ENCODE measurements at regions not wholly inside any gene's neighbourhood (a gene's known extent, or its start where the extent isn't known, plus 50 kb on each side); places are given as distances from the start of the nearest gene placed in this dataset.
A peak's percentile ranks its signal among the peaks of the same experiment; 100 is the strongest.

DNA sequence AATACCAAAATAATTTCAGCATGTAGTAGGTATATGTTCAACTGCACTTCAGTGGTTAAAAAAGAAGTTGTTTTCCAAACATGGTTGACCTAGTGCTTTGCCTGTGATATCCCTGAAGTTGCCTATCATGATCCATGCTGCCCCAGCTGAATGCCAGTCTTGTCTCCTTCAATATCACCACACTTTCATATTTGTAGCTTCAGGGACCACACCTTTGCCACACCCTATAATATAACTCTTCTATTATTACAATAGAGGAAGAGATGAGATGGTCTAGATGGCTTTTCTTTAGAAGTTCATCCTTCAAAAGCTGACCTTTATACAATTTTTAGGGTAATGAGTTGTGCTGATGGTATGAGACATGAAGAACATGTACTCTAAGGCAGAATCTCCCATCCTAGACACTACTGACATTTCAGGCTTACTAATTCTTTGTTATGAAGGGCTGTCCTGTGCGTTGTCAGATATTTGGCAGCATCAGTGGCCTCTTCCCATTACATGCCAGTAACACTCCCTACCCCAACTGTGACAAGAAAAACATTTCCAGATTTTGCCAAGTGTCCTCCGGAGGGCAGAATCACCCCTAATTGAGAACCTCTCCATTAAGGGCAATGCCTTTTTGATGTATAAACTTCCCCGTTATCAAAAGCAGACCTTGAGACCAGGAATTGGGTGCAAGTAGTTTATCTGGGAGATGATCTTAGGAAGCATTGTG, 76.2 kb upstream of the PLCL2 start:
- DNase-seq (ENCODE audit: low read depth, low spot score): no peak

DNA sequence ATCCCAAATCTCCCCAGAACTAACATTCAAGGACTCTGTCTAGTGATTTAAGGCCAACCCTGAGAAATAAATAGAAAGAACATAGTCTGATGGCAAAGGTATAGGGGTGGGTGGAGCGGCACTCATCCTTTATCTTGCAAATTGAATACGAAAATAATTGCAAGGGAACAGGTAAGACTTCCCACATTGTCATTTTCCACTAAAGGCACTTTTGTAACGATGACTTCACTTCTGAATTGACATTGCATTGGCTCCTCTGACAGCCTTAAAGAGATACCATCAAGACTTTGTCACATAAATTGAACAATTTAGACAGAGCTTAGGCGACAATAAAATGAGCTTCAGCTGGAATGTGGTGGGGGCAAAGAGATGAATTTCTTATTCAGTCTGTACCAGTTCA, 75.3 kb upstream of the PLCL2 start:
- no peak for DNase-seq (ENCODE audit: low read depth, low spot score)

DNA sequence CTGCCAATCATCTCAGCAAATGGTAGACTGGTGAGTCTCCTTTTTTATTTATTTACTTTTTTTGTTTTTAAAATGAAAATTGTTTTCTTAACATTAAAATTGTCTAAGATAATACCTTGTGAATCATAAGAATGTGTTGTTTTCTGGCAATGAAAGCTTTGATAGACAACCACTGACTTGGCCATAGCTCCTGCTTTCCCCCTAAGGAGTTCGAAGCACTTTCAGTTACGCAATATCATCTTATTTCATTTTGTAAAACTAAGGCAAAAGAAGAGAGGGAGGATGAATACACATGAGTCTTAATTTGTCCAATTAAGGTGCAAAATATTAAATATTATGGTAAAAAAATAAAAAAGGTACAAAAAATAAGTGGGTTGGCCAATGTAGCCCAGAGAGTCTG, 74.8 kb upstream of the PLCL2 start:
- no peak for DNase-seq (ENCODE audit: low read depth, low spot score)

DNA sequence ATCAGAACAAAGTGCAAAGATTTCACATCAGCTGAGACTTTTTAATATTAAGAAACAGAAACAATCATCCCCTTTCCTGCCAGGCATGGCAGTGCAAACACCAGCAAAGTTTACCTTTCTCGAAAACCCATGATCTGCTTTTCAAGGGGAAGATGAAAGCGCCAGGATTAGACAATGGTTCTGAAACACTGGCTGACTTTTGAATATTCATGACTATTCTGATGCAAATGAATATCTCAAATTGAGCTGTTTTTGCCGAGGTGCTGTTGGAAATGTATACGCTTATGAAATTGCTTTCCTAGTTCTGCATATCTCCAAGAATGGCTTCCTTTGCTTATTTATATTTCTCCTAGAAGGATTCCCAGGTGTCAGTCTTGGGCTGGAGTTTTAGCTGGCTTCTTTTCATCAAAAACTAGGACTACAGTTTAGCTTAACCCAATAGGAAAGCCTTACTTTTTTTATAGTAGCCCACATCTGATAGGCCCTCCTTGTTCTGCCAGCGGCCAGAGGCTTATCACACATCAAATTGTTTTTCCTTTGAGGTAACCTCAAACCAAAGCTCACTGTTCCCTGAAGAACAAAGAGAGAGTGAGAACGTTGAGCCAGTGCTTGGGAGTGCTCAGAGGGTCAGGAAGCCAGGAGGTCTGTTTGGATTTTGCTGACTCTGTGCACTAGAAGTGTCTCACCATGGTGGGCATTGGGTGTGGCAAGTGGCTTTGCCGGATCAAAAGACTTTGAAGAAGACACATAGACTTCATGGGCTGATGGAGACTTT, 74.0 kb upstream of the PLCL2 start:
- no peak for DNase-seq (ENCODE audit: low read depth, low spot score)

DNA sequence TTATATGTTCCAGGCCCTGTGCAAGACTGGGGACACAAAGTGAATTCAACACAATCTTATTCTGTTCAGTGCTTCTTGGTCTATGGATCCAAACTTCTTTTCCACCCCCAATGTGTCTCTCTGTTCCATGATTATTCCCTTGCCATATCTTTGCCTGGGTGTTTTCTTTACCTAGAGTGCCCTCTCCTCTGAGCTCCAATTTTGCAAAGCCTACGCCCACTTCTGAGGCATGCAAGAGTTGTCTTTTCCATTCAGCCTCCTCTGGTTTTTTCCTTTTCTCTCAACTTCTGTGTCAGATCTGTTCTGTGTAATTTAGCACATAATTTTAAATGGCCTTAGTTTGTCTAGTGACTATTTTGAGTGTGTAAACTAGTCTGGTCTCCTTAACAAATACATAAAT, 72.8 kb upstream of the PLCL2 start:
- DNase-seq (ENCODE audit: low read depth, low spot score): no peak

DNA sequence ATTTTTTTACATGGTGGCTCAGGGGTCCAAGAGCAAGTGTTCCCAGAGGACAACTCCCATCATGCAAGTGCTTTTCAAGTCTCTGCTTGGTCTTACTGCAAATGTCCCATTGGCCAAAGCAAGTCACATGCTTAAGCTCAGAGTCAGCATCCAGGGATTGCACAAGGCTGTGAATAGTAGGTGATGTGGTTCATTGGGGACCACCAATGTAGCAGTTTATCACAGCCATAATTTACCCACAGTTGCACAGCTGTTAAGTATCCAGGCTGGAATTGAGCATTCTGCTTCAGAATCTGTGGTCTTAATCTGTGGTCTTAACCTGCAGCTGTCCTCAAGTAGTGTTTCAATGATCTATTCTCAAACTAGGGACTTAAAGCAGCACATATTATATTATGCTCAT, 71.4 kb upstream of the PLCL2 start:
- no peak for DNase-seq (ENCODE audit: low read depth, low spot score)

DNA sequence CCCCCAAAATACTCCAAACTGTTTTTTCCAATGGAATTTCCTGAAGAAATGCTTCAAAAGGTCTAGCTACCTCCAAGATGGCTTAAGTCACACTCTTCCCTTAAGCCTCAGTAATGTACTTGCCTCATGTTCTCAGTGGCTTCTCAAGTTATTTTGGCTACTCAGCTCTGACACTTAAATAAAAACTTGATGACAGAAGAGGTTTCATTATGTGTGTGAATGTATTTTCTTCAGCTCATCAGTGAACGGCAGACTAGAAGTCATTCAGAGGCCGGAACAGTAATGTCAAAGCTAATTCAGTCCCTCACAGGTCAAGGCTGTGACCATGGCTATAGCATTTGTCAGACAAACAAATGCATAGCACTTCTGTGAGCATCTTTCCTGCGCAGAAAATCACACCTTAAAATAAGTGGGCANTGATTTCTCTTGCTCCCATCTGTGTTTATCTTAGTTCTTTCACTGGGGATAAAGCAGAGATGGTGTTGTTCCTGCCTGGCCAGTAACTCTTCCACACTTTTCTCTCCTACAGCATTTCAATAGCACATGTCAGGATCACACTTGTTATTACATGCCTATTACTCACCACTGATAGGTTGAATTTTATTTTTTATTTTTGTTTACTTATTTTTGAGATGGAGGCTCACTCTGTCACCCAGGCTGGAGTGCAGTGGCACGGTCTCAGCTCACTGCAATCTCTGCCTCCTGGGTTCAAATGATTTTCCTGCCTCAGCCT, 68.5 kb upstream of the PLCL2 start:
- DNase-seq (ENCODE audit: low read depth, low spot score): no peak

DNA sequence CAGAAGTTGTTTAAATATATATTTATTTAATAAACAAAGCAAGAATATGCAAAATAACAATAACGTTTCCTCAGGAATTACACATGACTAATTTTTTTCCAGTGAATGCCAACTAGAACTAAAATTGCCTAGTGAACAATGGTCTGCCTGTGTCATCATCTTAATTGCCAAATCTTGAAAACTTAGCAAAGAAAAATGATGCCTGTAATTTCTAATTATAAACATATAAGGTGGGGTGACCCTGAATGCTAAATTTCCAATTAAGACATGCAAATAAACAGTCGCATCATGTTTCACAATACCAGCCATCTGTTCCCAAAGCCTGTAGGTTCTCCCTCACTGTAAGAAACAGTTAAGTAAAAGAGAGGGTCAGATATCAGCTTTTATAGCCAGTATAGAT, 67.6 kb upstream of the PLCL2 start:
- DNase-seq (ENCODE audit: low read depth, low spot score): no peak

DNA sequence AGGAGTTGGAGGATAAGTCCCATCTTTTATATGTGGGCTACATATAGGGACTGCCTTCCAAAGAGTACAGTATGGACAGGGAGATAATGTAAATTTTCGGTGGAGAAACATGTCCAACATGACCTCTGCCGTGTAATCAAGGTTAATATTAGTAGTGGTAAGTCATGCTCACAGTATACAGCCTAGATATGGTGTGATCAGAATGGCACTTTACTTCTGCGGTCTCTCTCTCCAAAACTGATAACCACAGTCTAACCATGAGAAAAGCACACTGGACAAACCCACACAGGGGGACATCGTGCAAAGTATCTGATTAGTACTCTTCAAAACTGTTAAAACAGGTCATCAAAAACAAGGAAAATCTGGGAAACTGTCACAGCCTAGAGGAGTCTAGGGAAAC, 66.6 kb upstream of the PLCL2 start:
- DNase-seq (ENCODE audit: low read depth, low spot score): no peak

DNA sequence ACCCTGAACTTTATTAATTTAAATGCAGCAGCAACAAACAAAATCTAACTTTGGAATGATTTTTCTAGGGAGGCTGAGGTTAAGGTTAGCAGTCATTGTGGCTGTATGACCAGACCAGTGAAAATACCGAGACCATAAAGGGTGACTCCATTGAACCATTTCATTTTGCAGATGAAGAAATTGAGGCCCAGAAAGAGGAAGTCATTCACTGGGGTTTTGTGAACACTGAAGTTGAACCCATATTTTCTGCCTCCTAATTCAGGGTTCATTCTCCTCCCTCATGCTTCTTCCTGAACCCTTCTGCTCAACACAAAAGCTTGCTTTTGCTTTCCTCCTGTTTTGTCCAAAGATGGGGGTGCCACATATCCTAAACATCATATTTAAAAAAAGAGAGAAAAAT, 65.8 kb upstream of the PLCL2 start:
- DNase-seq (ENCODE audit: low read depth, low spot score): no peak

DNA sequence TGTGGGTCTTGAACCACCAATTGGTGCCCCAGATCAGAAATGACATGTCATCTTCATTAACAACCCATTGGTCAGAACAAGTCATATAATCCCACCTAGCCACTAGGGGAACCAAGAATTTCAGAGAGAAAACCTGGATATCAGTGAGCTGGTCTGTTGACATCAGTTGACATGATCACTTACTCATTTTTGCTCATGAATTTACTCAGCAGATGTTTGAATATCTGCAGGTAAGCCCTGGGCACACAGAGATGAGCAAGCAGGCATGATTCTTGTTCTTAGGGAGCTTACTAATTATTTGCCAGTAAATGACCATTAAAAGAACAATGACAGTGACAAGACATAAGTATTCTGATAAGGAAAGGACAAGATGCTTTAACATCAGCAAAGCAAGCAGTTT, 64.3 kb upstream of the PLCL2 start:
- no peak for DNase-seq (ENCODE audit: low read depth, low spot score)

DNA sequence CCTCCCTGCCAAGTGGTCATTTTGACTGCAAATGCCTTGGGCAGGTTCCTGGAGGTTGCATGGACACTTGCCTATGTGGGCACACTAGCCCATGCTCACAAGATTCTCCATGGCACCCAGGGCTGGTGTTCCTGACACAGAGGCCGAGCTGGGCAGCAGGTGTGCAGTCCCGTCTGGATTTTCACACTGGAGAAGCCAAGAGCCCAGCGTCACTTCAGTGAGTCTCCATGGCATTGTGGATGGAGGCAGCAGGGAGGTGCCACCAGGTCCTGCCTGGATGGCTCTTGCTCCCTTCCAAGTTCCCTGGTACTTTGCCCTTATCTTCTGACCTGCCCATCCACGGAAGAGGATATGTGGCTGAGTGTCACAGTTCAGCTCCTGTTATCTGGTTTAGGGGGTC, 63.7 kb upstream of the PLCL2 start:
- DNase-seq (ENCODE audit: low read depth, low spot score): no peak

DNA sequence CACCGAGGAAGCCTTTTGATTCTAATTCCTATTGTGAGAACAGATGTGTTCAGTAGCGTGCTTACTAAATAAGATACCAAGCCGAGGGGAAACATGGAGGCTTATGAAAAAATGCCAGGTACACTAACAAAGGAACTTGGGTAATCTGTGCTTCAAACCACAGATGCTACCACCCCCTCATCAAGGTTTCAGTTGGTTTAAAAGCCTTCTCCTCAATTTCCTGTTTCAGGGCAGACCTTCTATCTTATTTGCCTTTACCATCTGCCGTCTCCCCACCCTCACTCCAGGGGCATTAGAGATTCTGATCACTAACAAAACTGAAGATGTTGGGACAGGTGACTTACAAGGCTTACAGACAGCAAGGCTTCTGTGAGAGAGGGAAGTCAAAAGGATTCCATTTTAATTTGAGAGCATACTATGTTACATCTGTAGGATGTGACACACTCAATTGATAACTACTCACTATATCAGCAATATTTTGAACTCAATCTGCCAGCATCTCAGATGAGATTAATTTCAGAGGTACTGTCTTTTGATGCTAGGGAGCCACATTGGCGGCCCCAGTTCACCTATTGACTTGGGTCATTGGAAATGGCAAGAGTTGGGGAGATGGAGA, 60.6 kb upstream of the PLCL2 start:
- no peak for DNase-seq (ENCODE audit: low read depth, low spot score)

DNA sequence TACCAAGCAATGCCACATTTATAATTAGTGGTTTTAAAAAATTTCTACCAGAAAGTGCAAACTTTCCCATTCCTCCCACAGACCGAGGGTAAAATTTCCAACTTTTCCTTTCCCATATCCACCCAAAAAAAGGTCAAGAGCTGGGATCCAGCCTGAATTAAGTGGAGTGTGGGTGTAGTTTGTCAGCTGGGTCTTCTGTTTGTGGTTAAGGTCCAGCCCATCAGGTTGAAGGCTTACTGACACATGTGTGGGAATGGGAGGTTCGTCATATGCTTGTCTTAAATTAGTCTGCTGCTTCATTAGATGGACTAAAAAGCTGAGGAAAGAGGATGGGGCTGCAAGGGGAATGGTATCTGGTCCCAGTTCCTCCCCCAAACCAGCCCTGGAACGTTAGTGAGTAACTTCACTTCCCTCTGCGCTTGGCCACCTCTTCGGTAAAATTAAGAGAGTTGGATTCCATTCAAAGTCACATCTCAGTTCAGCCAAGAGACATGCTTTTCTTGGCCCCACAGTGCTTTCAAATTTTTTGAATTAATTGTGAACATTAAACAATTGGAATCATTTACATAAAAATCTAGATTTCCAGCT, 59.0 kb upstream of the PLCL2 start:
- DNase-seq (ENCODE audit: low read depth, low spot score): no peak

DNA sequence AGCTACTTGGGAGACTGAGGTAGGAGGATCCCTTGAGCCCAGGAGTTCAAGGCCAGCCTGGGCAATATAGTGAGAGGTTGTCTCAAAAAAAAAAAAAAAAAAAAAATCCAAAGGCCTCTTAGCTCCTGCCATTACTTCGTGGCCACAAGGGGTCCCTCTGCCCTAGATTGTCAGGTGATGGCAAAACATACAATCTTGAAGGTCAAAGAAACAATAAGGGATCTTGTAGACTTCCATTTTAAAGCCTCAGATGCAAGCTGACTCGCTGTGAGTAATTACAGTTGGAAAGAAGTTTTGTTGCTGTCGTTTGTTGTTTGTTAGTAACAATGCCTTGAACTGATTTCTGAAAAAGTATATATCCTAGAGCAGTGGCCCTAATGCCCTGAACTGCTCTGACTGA, 55.9 kb upstream of the PLCL2 start:
- DNase-seq (ENCODE audit: low read depth, low spot score): peak; percentile 9

DNA sequence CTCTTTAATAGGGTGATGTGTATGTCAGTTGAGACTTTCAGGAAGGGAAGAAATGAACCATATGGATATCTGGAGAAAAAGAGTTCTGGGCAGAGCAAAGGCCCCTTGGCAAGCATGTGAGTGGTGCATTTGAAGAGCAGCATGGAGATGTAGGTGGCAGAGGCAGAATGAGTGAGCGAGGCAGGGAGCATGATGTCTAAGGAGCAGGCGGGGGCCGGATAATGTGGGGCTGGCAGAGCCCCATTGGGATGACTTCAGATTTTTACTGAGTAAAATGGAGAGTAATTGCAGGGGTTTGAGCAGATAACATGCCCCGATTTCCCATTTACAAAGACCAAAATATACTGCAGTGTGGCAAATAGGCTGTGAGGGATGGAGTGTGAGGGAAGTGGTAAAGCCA, 52.9 kb upstream of the PLCL2 start:
- no peak for DNase-seq (ENCODE audit: low read depth, low spot score)

DNA sequence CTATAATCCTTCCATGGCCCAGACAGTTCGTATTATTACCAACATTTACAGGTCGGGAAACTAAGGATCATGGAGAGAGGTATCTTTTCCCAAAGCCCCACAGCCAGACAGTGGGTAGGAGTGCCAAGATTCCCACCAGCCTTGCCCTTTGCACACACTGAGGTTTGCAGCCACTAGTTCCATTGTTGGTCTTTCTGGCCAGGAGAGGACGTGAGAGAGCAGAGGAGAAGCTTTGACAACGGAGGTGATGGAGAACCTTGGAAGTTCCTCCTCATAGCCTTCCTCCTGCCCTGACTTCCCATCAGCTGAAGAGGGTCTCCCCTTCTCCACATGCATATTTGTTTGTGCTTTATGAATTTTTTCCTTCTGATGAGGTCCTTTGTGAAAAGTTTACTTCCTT, 50.5 kb upstream of the PLCL2 start:
- no peak for DNase-seq (ENCODE audit: low read depth, low spot score)

DNA sequence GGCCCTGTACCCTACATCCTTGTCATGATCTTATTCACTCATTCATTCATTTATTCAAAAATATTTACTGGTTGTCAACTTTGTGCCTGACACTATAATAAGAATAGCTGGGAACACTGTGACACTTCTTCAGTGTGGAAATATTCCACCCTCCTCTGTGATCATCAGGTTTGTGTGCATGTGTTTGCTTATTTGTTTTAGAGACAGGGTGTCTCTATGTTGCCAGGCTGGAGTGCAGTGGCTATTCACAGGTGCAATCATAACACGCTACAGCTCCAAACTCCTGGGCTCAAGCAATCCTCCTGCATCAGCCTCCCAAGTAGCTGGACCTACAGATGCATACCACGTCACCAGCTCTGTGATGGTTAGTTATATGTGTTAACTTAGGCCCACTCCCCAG, 50.0 kb upstream of the PLCL2 start:
- no peak for DNase-seq (ENCODE audit: low read depth, low spot score)

Measured in smooth muscle cell of the brain vasculature (primary cell).